H1 (cell line): ENCODE measurements at regions not wholly inside any gene's neighbourhood (a gene's known extent, or its start where the extent isn't known, plus 50 kb on each side); places are given as distances from the start of the nearest gene placed in this dataset.

ENCODE experiments used
- CTCF ChIA-PET: fragments of 300-600 bp; sonication (Branson Sonifier 250); formaldehyde crosslinking; loops from one replicate; lab custom pipeline; 2021; ENCODE audit not compliant: partially characterized antibody; lab: Charles Lee
- POLR2A ChIA-PET: fragments of 300-600 bp; sonication (Branson Sonifier 250); formaldehyde crosslinking; loops from one replicate; lab custom pipeline; 2021; ENCODE audit warnings: inconsistent platforms; ENCODE audit not compliant: partially characterized antibody; lab: Charles Lee
- DNase-seq, 2 experiments: peaks; one replicate each; pipeline versions ENCODE4 v3.0.0 to v3.0.0-alpha.2; 2010 to 2022; ENCODE audit warnings: low spot score in 2 of 2, low read depth in 1 of 2, mixed read lengths in 1 of 2
- FAIRE-seq: peaks from 2 replicates; lab custom pipeline; 2011; peaks lifted over from hg19 to GRCh38; lab: Jason Lieb, UNC
- H2AFZ ChIP-seq: 2 replicates; pipeline ENCODE4 v1.8.1; 2012; ENCODE audit warnings: low read length, inconsistent platforms
- H2AK5ac ChIP-seq: 2 replicates; pipeline ENCODE4 v1.6.1; 2013; ENCODE audit warnings: low read depth, low read length
- H2BK120ac ChIP-seq: replicated peaks from 2 replicates; pipeline ENCODE3; 2013; ENCODE audit warnings: low read depth, low read length, inconsistent platforms
- H2BK12ac ChIP-seq: 2 replicates; pipeline ENCODE4 v1.6.1; 2013; ENCODE audit warnings: low read depth, low read length
- H2BK15ac ChIP-seq: 2 replicates; pipeline ENCODE4 v1.6.1; 2013; ENCODE audit warnings: low read length
- H2BK20ac ChIP-seq: 2 replicates; pipeline ENCODE4 v1.6.1; 2013; ENCODE audit warnings: low read length
- H2BK5ac ChIP-seq: 2 replicates; pipeline ENCODE4 v1.6.1; 2013; ENCODE audit warnings: low read depth, low read length
- H3K14ac ChIP-seq: 2 replicates; pipeline ENCODE4 v1.6.1; 2013; ENCODE audit warnings: inconsistent platforms; ENCODE audit not compliant: insufficient read length
- H3K18ac ChIP-seq: 2 replicates; pipeline ENCODE4 v1.6.1; 2013; ENCODE audit warnings: low read length; ENCODE audit errors: extremely low read depth
- H3K23ac ChIP-seq: 2 replicates; pipeline ENCODE4 v1.6.1; 2013; ENCODE audit warnings: inconsistent platforms; ENCODE audit not compliant: insufficient read length
- H3K23me2 ChIP-seq: 2 replicates; pipeline ENCODE4 v1.6.1; 2013; ENCODE audit warnings: low read depth, low read length
- H3K27ac ChIP-seq: 2 replicates; pipeline ENCODE4 v1.6.1; 2011; ENCODE audit warnings: low read depth, low read length, inconsistent platforms
- H3K27me3 ChIP-seq, 4 experiments: replicated peaks in 1 of 4; 1 replicate in 1 of 4; 2 replicates in 3 of 4; pipeline versions ENCODE4 v1.6.1 to v1.8.1; 2011 to 2013; ENCODE audit warnings: low read length in 3 of 4, mild to moderate bottlenecking in 3 of 4, inconsistent platforms in 2 of 4, mixed read lengths in 2 of 4, moderate library complexity in 1 of 4; ENCODE audit not compliant: control insufficient read depth in 3 of 4, insufficient read depth in 3 of 4; ENCODE audit errors: extremely low read depth in 1 of 4
- H3K36me3 ChIP-seq, 4 experiments: 2 replicates each; pipeline versions ENCODE4 v1.6.1 to v1.8.1; 2011 to 2013; ENCODE audit warnings: mild to moderate bottlenecking in 4 of 4, low read length in 3 of 4, moderate library complexity in 2 of 4, control low read depth in 1 of 4, inconsistent platforms in 1 of 4; ENCODE audit not compliant: insufficient read depth in 4 of 4, control insufficient read depth in 2 of 4
- H3K4ac ChIP-seq: replicated peaks from 2 replicates; pipeline ENCODE3; 2013; ENCODE audit warnings: low read length, low read depth, mixed read lengths, inconsistent platforms; ENCODE audit not compliant: insufficient read length
- H3K4me1 ChIP-seq, 4 experiments: replicated peaks in 1 of 4; 1 replicate in 1 of 4; 2 replicates in 3 of 4; pipeline versions ENCODE4 v1.6.1 to v1.8.1; 2011 to 2013; ENCODE audit warnings: low read length in 3 of 4, inconsistent platforms in 2 of 4, mixed read lengths in 1 of 4; ENCODE audit not compliant: insufficient read depth in 4 of 4, control insufficient read depth in 3 of 4
- H3K4me2 ChIP-seq, 2 experiments: 2 replicates each; pipeline versions ENCODE4 v1.6.1 to v1.8.1; 2011 to 2013; ENCODE audit warnings: low read depth in 2 of 2, low read length in 2 of 2, control low read depth in 1 of 2, inconsistent platforms in 1 of 2, mild to moderate bottlenecking in 1 of 2; ENCODE audit not compliant: insufficient read depth in 1 of 2
- H3K4me3 ChIP-seq, 4 experiments: fragments of 200-600, 300-600 bp in 1 of 4; sonication (generic), shearing (Covaris generic), sonication (Bioruptor Twin) in 1 of 4; 2 replicates each; pipeline versions ENCODE4 v1.5.1 to v1.8.1; 2011 to 2016; ENCODE audit warnings: low read length in 4 of 4, low read depth in 3 of 4, control low read depth in 2 of 4, inconsistent platforms in 2 of 4, mild to moderate bottlenecking in 2 of 4, mixed read lengths in 1 of 4, moderate library complexity in 1 of 4; ENCODE audit not compliant: insufficient read depth in 2 of 4; ENCODE audit errors: extremely low read depth in 1 of 4
- H3K56ac ChIP-seq: replicated peaks from 2 replicates; pipeline ENCODE3; 2013; ENCODE audit warnings: low read depth, mild to moderate bottlenecking, mixed read lengths, low read length, inconsistent platforms; ENCODE audit not compliant: insufficient read length
- H3K79me1 ChIP-seq: 2 replicates; pipeline ENCODE4 v1.6.1; 2013; ENCODE audit warnings: low read depth, low read length, control low read depth
- H3K79me2 ChIP-seq, 2 experiments: 2 replicates each; pipeline versions ENCODE4 v1.6.1 to v1.8.1; 2012 to 2013; ENCODE audit warnings: low read length in 2 of 2, mild to moderate bottlenecking in 2 of 2, inconsistent platforms in 1 of 2; ENCODE audit not compliant: insufficient read depth in 2 of 2, control insufficient read depth in 1 of 2
- H3K9ac ChIP-seq, 4 experiments: replicated peaks in 1 of 4; 1 replicate in 1 of 4; 2 replicates in 3 of 4; pipeline versions ENCODE4 v1.6.1 to v1.8.1; 2011 to 2013; ENCODE audit warnings: low read depth in 3 of 4, low read length in 3 of 4, control low read depth in 2 of 4, mild to moderate bottlenecking in 2 of 4, moderate library complexity in 2 of 4, inconsistent platforms in 1 of 4; ENCODE audit errors: extremely low read depth in 1 of 4
- H3K9me3 ChIP-seq, 2 experiments: 2 replicates each; pipeline versions ENCODE4 v1.6.1 to v1.8.1; 2012 to 2013; ENCODE audit warnings: mild to moderate bottlenecking in 2 of 2, moderate library complexity in 2 of 2, control low read depth in 1 of 2, inconsistent platforms in 1 of 2, low read depth in 1 of 2, low read length in 1 of 2, mixed read lengths in 1 of 2; ENCODE audit not compliant: insufficient read depth in 2 of 2
- H4K20me1 ChIP-seq, 2 experiments: replicated peaks in 1 of 2; 2 replicates each; pipeline versions ENCODE3 to v1.8.1; 2011 to 2013; ENCODE audit warnings: inconsistent platforms in 2 of 2, low read length in 2 of 2, mild to moderate bottlenecking in 1 of 2; ENCODE audit not compliant: insufficient read depth in 2 of 2, control insufficient read depth in 1 of 2
- H4K5ac ChIP-seq: 2 replicates; pipeline ENCODE4 v1.6.1; 2013; ENCODE audit warnings: low read length, low read depth, mixed read lengths, inconsistent platforms; ENCODE audit not compliant: insufficient read length
- H4K8ac ChIP-seq: 2 replicates; pipeline ENCODE4 v1.8.0; 2013; ENCODE audit warnings: mild to moderate bottlenecking, moderate library complexity, low read length, inconsistent platforms; ENCODE audit not compliant: insufficient read depth; ENCODE audit errors: extremely low read depth
- H4K91ac ChIP-seq: replicated peaks from 2 replicates; pipeline ENCODE3; 2013; ENCODE audit warnings: low read length, mixed read lengths, inconsistent platforms; ENCODE audit not compliant: insufficient read length
- ASH2L ChIP-seq: fragments of 200-600, 300-600 bp; sonication (generic); IDR thresholded peaks from one replicate; pipeline ENCODE4 v1.7.1; 2017; ENCODE audit warnings: low read length
- BCL11A ChIP-seq, 2 experiments: IDR thresholded peaks; one replicate each; pipeline ENCODE4 v1.6.1; 2011; ENCODE audit warnings: low read depth in 2 of 2, low read length in 2 of 2, mild to moderate bottlenecking in 2 of 2
- CHD2 ChIP-seq: IDR thresholded peaks from 2 replicates; pipeline ENCODE4 v1.6.1; 2012; ENCODE audit warnings: low read length, improper control_type of control experiment
- GABPA ChIP-seq: IDR thresholded peaks from 2 replicates; pipeline ENCODE4 v1.6.1; 2011; ENCODE audit warnings: mild to moderate bottlenecking, low read length, moderate library complexity, borderline replicate concordance; ENCODE audit not compliant: insufficient read depth
- JUN ChIP-seq: IDR thresholded peaks from 2 replicates; pipeline ENCODE4 v1.6.1; 2011; ENCODE audit warnings: low read depth, mild to moderate bottlenecking, improper control_type of control experiment, low read length
- JUND ChIP-seq: IDR thresholded peaks from 2 replicates; pipeline ENCODE4 v1.6.1; 2011; ENCODE audit warnings: mild to moderate bottlenecking, improper control_type of control experiment, low read length
- NRF1 ChIP-seq: IDR thresholded peaks from 2 replicates; pipeline ENCODE4 v1.6.1; 2011; ENCODE audit warnings: mild to moderate bottlenecking, low read depth, low read length, improper control_type of control experiment
- PHF8 ChIP-seq: fragments of 200-600 bp; sonication (generic); conservative IDR thresholded peaks from 2 replicates; pipeline ENCODE4 v1.7.1; 2012; ENCODE audit warnings: low read depth, mild to moderate bottlenecking, inconsistent platforms, low read length, moderate library complexity
- RBBP5 ChIP-seq: IDR thresholded peaks from 2 replicates; pipeline ENCODE4 v1.7.1; 2012; ENCODE audit warnings: low read depth, mild to moderate bottlenecking, inconsistent platforms, low read length, moderate library complexity, borderline replicate concordance
- RNF2 ChIP-seq: fragments of 200-900, 300-1000 bp; sonication (generic); IDR thresholded peaks from 2 replicates; pipeline ENCODE4 v1.7.1; 2016; ENCODE audit warnings: borderline replicate concordance, low read depth, mild to moderate bottlenecking, antibody characterized with exemption, low read length; ENCODE audit not compliant: poor library complexity, severe bottlenecking; ENCODE audit errors: missing control alignments
- SIN3A ChIP-seq, 2 experiments: IDR thresholded peaks in 1 of 2; conservative IDR thresholded peaks in 1 of 2; 2 replicates each; pipeline ENCODE4 v1.6.1; 2011 to 2012; ENCODE audit warnings: low read length in 2 of 2, improper control_type of control experiment in 1 of 2, low read depth in 1 of 2, mild to moderate bottlenecking in 1 of 2
- TAF7 ChIP-seq: optimal IDR thresholded peaks from 2 replicates; pipeline ENCODE3; 2011; ENCODE audit warnings: low read depth, mild to moderate bottlenecking, inconsistent platforms, low read length, moderate library complexity, borderline replicate concordance
- TBP ChIP-seq: IDR thresholded peaks from 2 replicates; pipeline ENCODE4 v1.6.1; 2011; ENCODE audit warnings: low read depth, low read length, improper control_type of control experiment
- TCF12 ChIP-seq: IDR thresholded peaks from 2 replicates; pipeline ENCODE4 v1.6.1; 2011; ENCODE audit warnings: low read depth, mild to moderate bottlenecking, low read length
- WGBS, 2 experiments: shearing (Covaris generic) in 1 of 2; methylation state at CpG; one replicate each; pipeline versions ENCODE4 v1.1.6 to v1.1.7; 2013 to 2015; ENCODE audit warnings: low lambda C conversion rate in 2 of 2, mixed read lengths in 2 of 2, inconsistent platforms in 1 of 2, low coverage in 1 of 2, missing lambda C conversion rate in 1 of 2; ENCODE audit not compliant: insufficient replicate concordance in 2 of 2, insufficient coverage in 1 of 2, insufficient read length in 1 of 2; ENCODE audit errors: extremely low coverage in 1 of 2, missing lambda C conversion rate in 1 of 2; 5-methylcytosine and 5-hydroxymethylcytosine counted together

DNA sequence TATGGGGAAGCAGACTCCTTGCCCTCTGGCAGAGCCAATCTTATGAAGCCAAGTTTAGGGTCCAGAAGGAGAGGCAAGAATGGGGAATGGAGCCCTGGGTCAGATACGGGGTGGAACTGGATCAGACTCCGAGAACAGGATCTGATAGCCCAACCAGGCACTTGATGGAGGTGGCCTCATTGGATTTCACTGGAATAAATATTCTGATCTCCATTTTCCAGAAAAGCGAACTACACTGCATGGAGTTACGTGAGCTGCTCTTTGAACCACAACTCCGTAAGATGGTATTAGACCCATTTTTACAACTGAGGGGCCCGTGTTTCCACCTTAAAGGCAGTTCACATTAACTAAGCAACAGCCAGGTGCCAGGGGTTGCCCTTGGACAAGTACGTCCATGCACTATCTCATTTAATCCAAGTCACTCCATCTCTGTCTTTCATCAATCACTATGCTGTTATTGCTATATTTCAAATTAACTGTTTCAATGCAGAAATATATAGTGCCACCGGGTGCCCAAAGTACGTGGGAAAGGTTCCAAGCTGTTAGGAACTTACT lies 155.2 kb downstream of the BCL11B start:
- CTCF ChIA-PET = interaction anchor here (0.6 to 1.5 kb wide), 5 partner anchors 10 to 981 kb away, joined by 3 to 4 read pairs (median 3); no protein-coding TSS in a partner anchor
- no peak for FAIRE-seq
- TF ChIP-seq PHF8 (no peak), TCF12 (no peak), JUN (no peak), RBBP5 (no peak), NRF1 (no peak), ASH2L (no peak), TAF7 (no peak), GABPA (no peak), TBP (no peak), BCL11A (IDR thresholded peaks at IDR 0.05; ENCODE audit: low read depth in 2 of 2, low read length in 2 of 2) (no peak), JUND (no peak), RNF2 (no peak), SIN3A (conservative IDR thresholded peaks at IDR 0.05 in 1 of 2, IDR thresholded peaks at IDR 0.05 in 1 of 2; ENCODE audit: low read depth in 1 of 2, low read length in 2 of 2) (no peak), CHD2 (no peak)

More for the DNA sequence above, 155.2 kb downstream of the BCL11B start:
- DNase-seq = peak in 1 of 2 experiments; percentile 19
- Histone ChIP-seq H3K27me3 (no peaks in the 10 kb centered on the region), H2AFZ (no peak overlapping the region), H3K18ac (no peak overlapping the region), H3K79me2 (no peaks in the 10 kb centered on the region), H4K91ac (no peak overlapping the region), H2BK120ac (no peak overlapping the region), H4K20me1 (no peaks in the 10 kb centered on the region), H3K4ac (no peak overlapping the region), H3K56ac (no peak overlapping the region), H2BK20ac (no peak overlapping the region), H2BK5ac (no peak overlapping the region), H3K9me3 (no peaks in the 10 kb centered on the region), H3K23ac (no peak overlapping the region), H3K4me2 (no peak overlapping the region), H4K5ac (no peak overlapping the region), H3K4me1 (peaks cover 0 to 4% (median 0%) of the 10 kb centered on the region in 4 experiments; a peak in 2 of 7 replicates), H3K14ac (no peak overlapping the region), H3K27ac (no peak overlapping the region), H3K23me2 (no peaks in the 10 kb centered on the region; the same call in 1 of the 2 replicates), H4K8ac (no peak overlapping the region), H3K9ac (no peak overlapping the region), H2BK12ac (no peak overlapping the region), H3K36me3 (no peaks in the 10 kb centered on the region), H2AK5ac (0 out of 2 replicates have a peak overlapping the region, but pooled peaks have one; percentile 3), H3K79me1 (no peaks in the 10 kb centered on the region), H3K4me3 (no peak overlapping the region), H2BK15ac (no peak overlapping the region)
- POLR2A ChIA-PET = no interaction called here
- 95% methylated on average over 9 of the region's 9 CpGs; no CpG with 5 or more reads in 1 of the 2 experiments for WGBS, 2 experiments
